Epithelial cell of proximal tubule (primary cell): ENCODE measurements at regions not wholly inside any gene's neighbourhood (a gene's known extent, or its start where the extent isn't known, plus 50 kb on each side); places are given as distances from the start of the nearest gene placed in this dataset.
A peak's percentile ranks its signal among the peaks of the same experiment; 100 is the strongest.

Source experiments
- DNase-seq: peaks from one replicate; pipeline ENCODE4 v3.0.0-alpha.2; 2011; ENCODE audit warnings: low read depth
- H3K4me3 ChIP-seq: 2 replicates; pipeline ENCODE4 v1.5.1; 2011; ENCODE audit warnings: low read depth, mild to moderate bottlenecking, low read length
- CTCF ChIP-seq: conservative IDR thresholded peaks from 2 replicates; pipeline ENCODE4 v1.5.1; 2012; ENCODE audit warnings: low read depth, mild to moderate bottlenecking, low read length

GRCh38 chr4:175419236-175419718 lies 392.8 kb downstream of the GPM6A start:
- TF ChIP-seq CTCF = no peak
- no peak overlapping the region for H3K4me3 ChIP-seq
- DNase-seq = peak; percentile 76

- TF ChIP-seq CTCF = no peak
- peak; percentile 25 for DNase-seq
- H3K4me3 ChIP-seq = no peak overlapping the region
Measured at GRCh38 chr4:175421506-175421905, 390.6 kb downstream of the GPM6A start.

- no peak for TF ChIP-seq CTCF
- no peak for DNase-seq
- H3K4me3 ChIP-seq = no peak overlapping the region
Measured at GRCh38 chr4:175422331-175422730, 389.7 kb downstream of the GPM6A start.

GRCh38 chr4:175424111-175424510 lies 388.0 kb downstream of the GPM6A start:
- no peak for TF ChIP-seq CTCF

GRCh38 chr4:175427751-175428150 lies 384.3 kb downstream of the GPM6A start:
- H3K4me3 ChIP-seq = no peak overlapping the region
- TF ChIP-seq CTCF = no peak
- no peak for DNase-seq

More at GRCh38 chr4:175424111-175424510, 388.0 kb downstream of the GPM6A start:
- no peak for DNase-seq
- no peak overlapping the region for H3K4me3 ChIP-seq

- TF ChIP-seq CTCF = no peak
- no peak for DNase-seq
Measured at GRCh38 chr4:175431694-175432093, 380.4 kb downstream of the GPM6A start.

GRCh38 chr4:175435381-175435783 lies 376.7 kb downstream of the GPM6A start:
- TF ChIP-seq CTCF = no peak
- DNase-seq = no peak
- H3K4me3 ChIP-seq = no peak overlapping the region

More at GRCh38 chr4:175431694-175432093, 380.4 kb downstream of the GPM6A start:
- no peak overlapping the region for H3K4me3 ChIP-seq
